HL-60 (cell line): ENCODE measurements at regions not wholly inside any gene's neighbourhood (a gene's known extent, or its start where the extent isn't known, plus 50 kb on each side); places are given as distances from the start of the nearest gene placed in this dataset.

Experiments
- POLR2AphosphoS5 ChIP-seq: IDR thresholded peaks from 2 replicates; pipeline ENCODE4 v1.6.1; 2012; ENCODE audit warnings: low read depth
- SPI1 ChIP-seq: IDR thresholded peaks from 2 replicates; pipeline ENCODE4 v1.6.1; 2012; ENCODE audit warnings: low read depth, mild to moderate bottlenecking, borderline replicate concordance
- TF ChIP-seq, protein P1 (sequence below): IDR thresholded peaks from one replicate; pipeline ENCODE4 v1.5.1; 2011; ENCODE audit warnings: low read length, control low read depth, inconsistent platforms; ENCODE audit not compliant: insufficient read depth

DNA sequence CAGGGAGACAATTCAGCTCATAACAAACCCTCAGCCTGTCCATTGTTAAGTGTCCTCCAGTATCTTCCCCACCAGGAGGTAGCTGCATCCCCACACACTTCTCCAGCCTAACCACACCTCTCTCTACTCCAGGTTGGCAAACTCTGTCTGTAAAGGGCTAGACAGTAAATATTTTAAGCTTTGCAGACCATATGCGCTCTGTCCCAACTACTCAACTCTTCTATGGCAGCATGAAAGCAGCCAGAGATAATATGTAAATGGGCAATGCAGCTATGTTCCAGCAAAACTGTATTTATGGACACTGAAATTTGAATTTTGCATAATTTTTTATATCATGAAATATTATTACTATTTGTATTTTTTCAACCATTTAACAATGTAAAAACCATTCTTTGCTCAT lies 230.4 kb upstream of the STT3B start:
- TF ChIP-seq, protein P1, sequence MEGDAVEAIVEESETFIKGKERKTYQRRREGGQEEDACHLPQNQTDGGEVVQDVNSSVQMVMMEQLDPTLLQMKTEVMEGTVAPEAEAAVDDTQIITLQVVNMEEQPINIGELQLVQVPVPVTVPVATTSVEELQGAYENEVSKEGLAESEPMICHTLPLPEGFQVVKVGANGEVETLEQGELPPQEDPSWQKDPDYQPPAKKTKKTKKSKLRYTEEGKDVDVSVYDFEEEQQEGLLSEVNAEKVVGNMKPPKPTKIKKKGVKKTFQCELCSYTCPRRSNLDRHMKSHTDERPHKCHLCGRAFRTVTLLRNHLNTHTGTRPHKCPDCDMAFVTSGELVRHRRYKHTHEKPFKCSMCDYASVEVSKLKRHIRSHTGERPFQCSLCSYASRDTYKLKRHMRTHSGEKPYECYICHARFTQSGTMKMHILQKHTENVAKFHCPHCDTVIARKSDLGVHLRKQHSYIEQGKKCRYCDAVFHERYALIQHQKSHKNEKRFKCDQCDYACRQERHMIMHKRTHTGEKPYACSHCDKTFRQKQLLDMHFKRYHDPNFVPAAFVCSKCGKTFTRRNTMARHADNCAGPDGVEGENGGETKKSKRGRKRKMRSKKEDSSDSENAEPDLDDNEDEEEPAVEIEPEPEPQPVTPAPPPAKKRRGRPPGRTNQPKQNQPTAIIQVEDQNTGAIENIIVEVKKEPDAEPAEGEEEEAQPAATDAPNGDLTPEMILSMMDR, result no peak
- TF ChIP-seq POLR2AphosphoS5 (no peak), SPI1 (no peak)
